ENCODE measurements at regions not wholly inside any gene's neighbourhood (a gene's known extent, or its start where the extent isn't known, plus 50 kb on each side); places are given as distances from the start of the nearest gene placed in this dataset.

GRCh38 chr13:29926098-29926476 lies 75.7 kb upstream of the UBL3 start (continued):
- TF ChIP-seq ARID4B (CRISPR knock-in tag; IDR thresholded peaks at IDR 0.05; ENCODE audit: borderline replicate concordance) = no peak
- no peak for TF ChIP-seq ZSCAN18 (CRISPR knock-in tag; IDR thresholded peaks at IDR 0.05)
- TF ChIP-seq IRF1 (CRISPR knock-in tag; IDR thresholded peaks at IDR 0.05) = no peak
- no peak for TF ChIP-seq ZMAT4 (CRISPR knock-in tag; IDR thresholded peaks at IDR 0.05)
- no peak for TF ChIP-seq SP1 (CRISPR knock-in tag; conservative IDR thresholded peaks at IDR 0.05)

GRCh38 chr13:29925457-29926097 lies 75.2 kb upstream of the UBL3 start:
- ChIA-PET POLR2A (interaction anchor here (0.6 kb wide), 1 partner anchor 530 kb away, joined by 4 read pairs; no protein-coding TSS in a partner anchor), CTCF (interaction anchor here (0.8 to 2.8 kb wide), 5 partner anchors 31 to 417 kb away, joined by 3 to 23 read pairs (median 8); no protein-coding TSS in a partner anchor)
- no peak overlapping the region for H3K4me3 Mint-ChIP-seq
- DNase-seq (ENCODE audit: low spot score) (no peak), ATAC-seq (no peak)
- H3K9me3 Mint-ChIP-seq = peaks cover 7% of the 10 kb centered on the region; the same call in 1 of the 2 replicates
- H3K27me3 Mint-ChIP-seq (ENCODE audit: low read depth) = peaks cover 16% of the 10 kb centered on the region
- no peaks in the 10 kb centered on the region for H3K36me3 Mint-ChIP-seq
- H3K27ac Mint-ChIP-seq = no peak overlapping the region
- peaks cover 18% of the 10 kb centered on the region for H3K4me1 Mint-ChIP-seq
- TF ChIP-seq ZBTB21 (CRISPR knock-in tag; IDR thresholded peaks at IDR 0.05; ENCODE audit: borderline replicate concordance) = no peak
- no peak for TF ChIP-seq FOXK1 (CRISPR knock-in tag; IDR thresholded peaks at IDR 0.05)
- TF ChIP-seq MLX (CRISPR knock-in tag; IDR thresholded peaks at IDR 0.05) = no peak
- no peak for TF ChIP-seq GABPB1 (CRISPR knock-in tag; IDR thresholded peaks at IDR 0.05)
- no peak for TF ChIP-seq E2F4 (CRISPR knock-in tag; IDR thresholded peaks at IDR 0.05; ENCODE audit: borderline replicate concordance, low read depth)
- no peak for TF ChIP-seq CTCF (IDR thresholded peaks at IDR 0.05)
- TF ChIP-seq ZNF423 (CRISPR knock-in tag; IDR thresholded peaks at IDR 0.05) = no peak
- TF ChIP-seq NFYB (CRISPR knock-in tag; conservative IDR thresholded peaks at IDR 0.05; ENCODE audit: low read depth) = no peak
- no peak for TF ChIP-seq ZNF219 (CRISPR knock-in tag; IDR thresholded peaks at IDR 0.05; ENCODE audit: borderline replicate concordance)
- TF ChIP-seq ATF1 (CRISPR knock-in tag; IDR thresholded peaks at IDR 0.05) = no peak
- no peak for TF ChIP-seq ZNF532 (CRISPR knock-in tag; IDR thresholded peaks at IDR 0.05; ENCODE audit: borderline replicate concordance)
- TF ChIP-seq CBFB (CRISPR knock-in tag; IDR thresholded peaks at IDR 0.05; ENCODE audit: low read depth) = no peak
- no peak for TF ChIP-seq SMAD4 (CRISPR knock-in tag; IDR thresholded peaks at IDR 0.05)
- TF ChIP-seq CREM (CRISPR knock-in tag; IDR thresholded peaks at IDR 0.05) = no peak
- no peak for TF ChIP-seq TCF7 (CRISPR knock-in tag; IDR thresholded peaks at IDR 0.05; ENCODE audit: low read depth)
- no peak for TF ChIP-seq OVOL2 (CRISPR knock-in tag; IDR thresholded peaks at IDR 0.05; ENCODE audit: borderline replicate concordance)
